Pancreas (tissue), 10 donors: ENCODE measurements at regions not wholly inside any gene's neighbourhood (a gene's known extent, or its start where the extent isn't known, plus 50 kb on each side); places are given as distances from the start of the nearest gene placed in this dataset.
"Not testable (repeated sequence)": the region's sequence is repeated elsewhere in the genome, so short reads cannot be mapped to it uniquely, and the experiment has no call there.

Experiments used
- ATAC-seq, 4 donors: fragments of 200-7000 bp; cut with Tn5 transposase; one replicate each; pipeline versions ENCODE4 v1.8.0 to v1.9.1; 2020; ENCODE audit warnings: mild to moderate bottlenecking in 4 of 4, moderate library complexity in 4 of 4
- DNase-seq, 6 donors: peaks; one replicate each; pipeline ENCODE4 v3.0.0-alpha.2; 2020
- FAIRE-seq: peaks from 2 replicates; lab custom pipeline; 2012; peaks lifted over from hg19 to GRCh38; lab: Jason Lieb, UNC
- H3K27ac ChIP-seq, 4 donors: fragments of 200-600 bp; sonication (generic); 1 replicate in 3 of 4; 2 replicates in 1 of 4; pipeline versions ENCODE4 v1.5.0 to v1.8.0; 2020
- H3K27me3 ChIP-seq, 4 donors: fragments of 200-600 bp; one replicate each; pipeline ENCODE4 v1.8.0; 2021
- H3K36me3 ChIP-seq, 3 donors: fragments of 200-600 bp; sonication (generic) in 1 of 3; one replicate each; pipeline versions ENCODE4 v1.5.0 to v1.8.0; 2020 to 2021
- H3K4me1 ChIP-seq, 3 donors: fragments of 200-600 bp; one replicate each; pipeline ENCODE4 v1.8.0; 2021
- H3K4me3 ChIP-seq, 4 donors: fragments of 200-600 bp; sonication (generic) in 2 of 4; one replicate each; pipeline versions ENCODE4 v1.5.0 to v1.8.0; 2020 to 2021
- H3K9me3 ChIP-seq, 4 donors: fragments of 200-600 bp; one replicate each; pipeline ENCODE4 v1.8.0; 2021
- WGBS, 2 donors: extraction: QIAGEN DNeasy Blood & Tissue Kit; methylation state at CpG; one replicate each; pipeline ENCODE4 v1.1.7; 2013; 5-methylcytosine and 5-hydroxymethylcytosine counted together
- intact Hi-C, 3 donors: fragments of 100-400 bp; cut with DNase I; formaldehyde crosslinking; loops; one replicate each; pipeline versions ENCODE4 v1.11.1 to v1.14.2; 2022
- TF ChIP-seq, protein P1 (sequence below), 4 donors: fragments of 200-600 bp; sonication (generic) in 3 of 4; IDR thresholded peaks; one replicate each; pipeline versions ENCODE4 v1.5.0 to v1.8.0; 2021; ENCODE audit warnings: antibody characterized with exemption in 4 of 4
- donor health status: healthy with polysubstance abuse.
- donor health status: DM: no; HTN: no; CAD: no; lungs with moderate emphysema.
- donor health status: DM: no; HTN: no; CAD: no.
- donor health status: control.
- donor health status: control.
- donor health status: Bipolar disorder and iron deficiency.
- donor health status: DM: yes; HTN: yes; CAD: no.
- donor health status: DM: no; HTN: no; CAD: no.
- donor health status: DM: no; HTN: no; CAD: no.
- donor health status: DM: yes; HTN: yes; CAD: no.

DNA sequence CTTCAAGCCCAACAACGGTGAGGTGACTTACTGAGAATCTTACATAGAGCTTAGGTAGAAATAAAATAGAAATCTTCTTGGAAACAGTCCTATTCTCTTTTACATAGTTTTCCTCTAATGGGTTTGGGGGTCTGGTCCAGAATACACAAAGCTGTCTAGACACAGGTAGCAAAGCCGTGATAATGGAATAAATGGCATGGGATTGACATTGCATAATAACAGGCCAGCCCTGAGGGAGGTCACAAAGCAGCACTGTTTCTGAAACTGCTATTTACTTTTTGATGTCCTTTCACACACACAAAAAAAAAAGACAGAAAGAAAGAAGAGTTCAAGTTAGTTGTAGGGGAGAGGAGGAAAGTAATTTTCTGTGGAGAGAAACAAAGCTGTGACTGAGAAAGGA lies 364.8 kb upstream of the SORCS1 start:
- no peaks in the 10 kb centered on the region for H3K36me3 ChIP-seq
- TF ChIP-seq, protein P1, sequence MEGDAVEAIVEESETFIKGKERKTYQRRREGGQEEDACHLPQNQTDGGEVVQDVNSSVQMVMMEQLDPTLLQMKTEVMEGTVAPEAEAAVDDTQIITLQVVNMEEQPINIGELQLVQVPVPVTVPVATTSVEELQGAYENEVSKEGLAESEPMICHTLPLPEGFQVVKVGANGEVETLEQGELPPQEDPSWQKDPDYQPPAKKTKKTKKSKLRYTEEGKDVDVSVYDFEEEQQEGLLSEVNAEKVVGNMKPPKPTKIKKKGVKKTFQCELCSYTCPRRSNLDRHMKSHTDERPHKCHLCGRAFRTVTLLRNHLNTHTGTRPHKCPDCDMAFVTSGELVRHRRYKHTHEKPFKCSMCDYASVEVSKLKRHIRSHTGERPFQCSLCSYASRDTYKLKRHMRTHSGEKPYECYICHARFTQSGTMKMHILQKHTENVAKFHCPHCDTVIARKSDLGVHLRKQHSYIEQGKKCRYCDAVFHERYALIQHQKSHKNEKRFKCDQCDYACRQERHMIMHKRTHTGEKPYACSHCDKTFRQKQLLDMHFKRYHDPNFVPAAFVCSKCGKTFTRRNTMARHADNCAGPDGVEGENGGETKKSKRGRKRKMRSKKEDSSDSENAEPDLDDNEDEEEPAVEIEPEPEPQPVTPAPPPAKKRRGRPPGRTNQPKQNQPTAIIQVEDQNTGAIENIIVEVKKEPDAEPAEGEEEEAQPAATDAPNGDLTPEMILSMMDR (IDR thresholded peaks at IDR 0.05), result no peak
- DNase-seq (no peak), ATAC-seq (no peak), FAIRE-seq (no peak)
- no peaks in the 10 kb centered on the region for H3K27me3 ChIP-seq
- WGBS, 2 donors, result 46 to 51% methylated on average over 2 of the region's 2 CpGs
- no peaks in the 10 kb centered on the region for H3K4me1 ChIP-seq
- no peak overlapping the region for H3K4me3 ChIP-seq
- intact Hi-C loops, result no loop called here
- no peaks in the 10 kb centered on the region for H3K9me3 ChIP-seq
- no peak overlapping the region for H3K27ac ChIP-seq

DNA sequence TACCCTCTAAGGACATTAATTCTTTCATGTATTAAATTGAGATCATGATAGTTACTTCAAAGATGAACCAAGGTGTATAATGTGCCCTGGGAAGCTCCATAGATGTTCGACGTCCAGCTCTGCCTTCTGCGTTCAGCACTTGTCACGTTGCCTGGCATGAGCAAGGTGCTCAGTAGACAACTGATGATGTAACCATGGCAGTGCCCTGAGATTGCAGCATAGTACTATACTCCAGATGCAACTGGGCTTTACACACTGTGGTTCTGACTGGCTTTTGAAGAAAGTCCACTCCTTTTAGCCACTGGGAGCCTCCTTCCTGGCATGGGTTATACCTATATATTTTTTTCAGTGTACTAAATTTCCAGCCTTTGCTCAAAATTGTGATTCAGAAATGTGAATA lies 355.8 kb upstream of the SORCS1 start:
- Histone ChIP-seq H3K27me3 (no peaks in the 10 kb centered on the region), H3K9me3 (no peaks in the 10 kb centered on the region), H3K4me3 (no peak overlapping the region), H3K4me1 (no peaks in the 10 kb centered on the region), H3K36me3 (no peaks in the 10 kb centered on the region), H3K27ac (no peak overlapping the region)
- FAIRE-seq (no peak), ATAC-seq (peak in 1 of 4 donors; percentile 53), DNase-seq (no peak)
- WGBS, 2 donors, result 67 to 76% methylated on average over 4 of the region's 4 CpGs
- intact Hi-C loops, result no loop called here
- TF ChIP-seq, protein P1 (IDR thresholded peaks at IDR 0.05), result no peak

DNA sequence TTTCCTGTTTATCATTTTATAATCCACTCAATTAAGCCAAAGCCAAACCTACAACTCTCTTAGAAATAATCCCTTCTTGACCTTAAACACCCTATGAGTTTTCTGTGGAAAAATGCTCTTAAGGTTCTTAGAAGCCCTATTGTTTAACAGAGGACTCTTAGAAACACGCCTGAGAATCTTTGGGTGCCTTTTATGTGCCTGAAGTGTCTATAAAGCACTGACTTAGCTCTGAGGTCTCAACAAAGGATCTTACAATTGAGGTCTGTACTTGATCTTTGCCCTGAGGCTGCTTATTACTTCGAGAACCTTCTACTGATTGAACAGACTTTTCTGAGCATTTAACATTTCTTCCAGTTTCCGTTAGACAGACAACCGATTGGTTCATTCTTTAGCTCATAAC lies 353.3 kb upstream of the SORCS1 start:
- no peak for ATAC-seq
- no peak for FAIRE-seq
- TF ChIP-seq, protein P1 (IDR thresholded peaks at IDR 0.05), result no peak
- H3K4me1 ChIP-seq, result no peaks in the 10 kb centered on the region
- no peaks in the 10 kb centered on the region for H3K36me3 ChIP-seq
- H3K4me3 ChIP-seq, result no peak overlapping the region
- 63 to 65% methylated on average over 4 of the region's 4 CpGs for WGBS, 2 donors
- H3K27ac ChIP-seq, result no peak overlapping the region
- H3K27me3 ChIP-seq, result no peaks in the 10 kb centered on the region
- no peak for DNase-seq
- intact Hi-C loops, result no loop called here
- H3K9me3 ChIP-seq, result no peaks in the 10 kb centered on the region

DNA sequence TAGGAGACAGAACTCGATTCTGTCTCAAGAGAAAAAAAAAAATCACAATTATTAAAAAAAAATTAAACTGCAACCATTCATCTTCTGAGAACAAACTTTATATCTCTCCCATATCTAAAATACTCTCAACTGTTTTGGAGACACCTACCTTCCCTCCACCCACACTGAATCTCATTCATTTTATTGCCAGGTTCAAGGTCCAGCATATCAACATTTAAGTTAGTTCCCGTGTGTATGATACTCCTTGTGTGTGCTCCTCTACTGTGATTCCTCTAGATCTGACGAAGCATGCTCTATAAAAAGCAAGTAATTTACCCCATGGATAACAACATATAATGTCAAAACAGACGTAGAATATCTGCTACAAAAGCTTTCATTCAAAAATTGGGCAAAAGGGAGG lies 351.8 kb upstream of the SORCS1 start:
- H3K4me3 ChIP-seq, result no peak overlapping the region
- no peak for FAIRE-seq
- no peaks in the 10 kb centered on the region for H3K9me3 ChIP-seq
- no peaks in the 10 kb centered on the region for H3K4me1 ChIP-seq
- TF ChIP-seq, protein P1 (IDR thresholded peaks at IDR 0.05), result no peak
- no peak for ATAC-seq
- peaks cover 0 to 3% (median 0%) of the 10 kb centered on the region in 4 donors for H3K27me3 ChIP-seq
- no peaks in the 10 kb centered on the region for H3K36me3 ChIP-seq
- intact Hi-C loops, result no loop called here
- 55 to 62% methylated on average over 4 of the region's 4 CpGs for WGBS, 2 donors
- H3K27ac ChIP-seq, result no peak overlapping the region
- DNase-seq, result no peak

DNA sequence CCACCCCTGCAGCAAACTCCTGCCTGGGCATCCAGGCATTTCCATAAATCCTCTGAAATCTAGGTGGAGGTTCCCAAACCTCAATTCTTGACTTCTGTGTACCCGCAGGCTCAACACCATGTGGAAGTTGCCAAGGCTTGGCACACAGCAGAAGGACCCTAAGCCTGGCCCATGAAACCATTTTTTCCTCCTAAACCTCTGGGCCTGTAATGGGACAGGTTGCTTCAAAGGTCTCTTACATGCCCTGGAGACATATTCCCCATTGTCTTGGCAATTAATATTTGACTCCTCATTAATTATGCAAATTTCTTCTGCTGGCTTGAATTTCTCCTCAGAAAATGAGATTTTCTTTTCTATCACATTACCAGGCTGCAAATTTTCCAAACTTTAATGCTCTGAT lies 339.5 kb upstream of the SORCS1 start:
- H3K27ac ChIP-seq, intact Hi-C loops, H3K27me3 ChIP-seq, H3K4me1 ChIP-seq, H3K4me3 ChIP-seq, FAIRE-seq, H3K9me3 ChIP-seq, H3K36me3 ChIP-seq, DNase-seq, ATAC-seq: not testable (repeated sequence)
- WGBS, 2 donors, result 0 to 39% methylated on average over 1 of the region's 1 CpG
